ENCODE measurements at regions not wholly inside any gene's neighbourhood (a gene's known extent, or its start where the extent isn't known, plus 50 kb on each side); places are given as distances from the start of the nearest gene placed in this dataset.

DNA sequence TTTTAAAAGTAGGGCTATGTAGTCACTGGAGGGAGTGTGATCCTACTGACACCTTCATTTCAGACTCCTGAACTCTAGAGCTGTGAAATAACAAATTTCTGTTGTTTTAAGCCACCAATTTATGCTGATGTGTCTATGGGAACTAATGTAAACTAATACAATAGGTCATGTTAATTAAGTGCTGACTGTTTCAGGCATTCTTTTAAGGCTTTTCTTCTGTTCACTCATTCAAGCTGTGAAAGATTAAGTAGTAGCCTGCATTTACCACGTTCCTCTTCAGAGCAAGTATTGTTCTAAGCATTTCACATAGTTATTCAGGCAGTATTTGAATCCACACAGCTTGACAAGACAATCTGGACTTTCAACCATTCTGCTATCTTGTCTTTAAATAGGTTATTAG is 1135.0 kb downstream of the SLITRK1 start:
- no peak overlapping the region for H3K4me3 ChIP-seq
- no peaks in the 10 kb centered on the region for H3K9me3 ChIP-seq
- TF ChIP-seq POLR2AphosphoS5 (IDR thresholded peaks at IDR 0.05) (no peak), POLR2A (IDR thresholded peaks at IDR 0.05) (no peak)
- TF ChIP-seq, protein P1, sequence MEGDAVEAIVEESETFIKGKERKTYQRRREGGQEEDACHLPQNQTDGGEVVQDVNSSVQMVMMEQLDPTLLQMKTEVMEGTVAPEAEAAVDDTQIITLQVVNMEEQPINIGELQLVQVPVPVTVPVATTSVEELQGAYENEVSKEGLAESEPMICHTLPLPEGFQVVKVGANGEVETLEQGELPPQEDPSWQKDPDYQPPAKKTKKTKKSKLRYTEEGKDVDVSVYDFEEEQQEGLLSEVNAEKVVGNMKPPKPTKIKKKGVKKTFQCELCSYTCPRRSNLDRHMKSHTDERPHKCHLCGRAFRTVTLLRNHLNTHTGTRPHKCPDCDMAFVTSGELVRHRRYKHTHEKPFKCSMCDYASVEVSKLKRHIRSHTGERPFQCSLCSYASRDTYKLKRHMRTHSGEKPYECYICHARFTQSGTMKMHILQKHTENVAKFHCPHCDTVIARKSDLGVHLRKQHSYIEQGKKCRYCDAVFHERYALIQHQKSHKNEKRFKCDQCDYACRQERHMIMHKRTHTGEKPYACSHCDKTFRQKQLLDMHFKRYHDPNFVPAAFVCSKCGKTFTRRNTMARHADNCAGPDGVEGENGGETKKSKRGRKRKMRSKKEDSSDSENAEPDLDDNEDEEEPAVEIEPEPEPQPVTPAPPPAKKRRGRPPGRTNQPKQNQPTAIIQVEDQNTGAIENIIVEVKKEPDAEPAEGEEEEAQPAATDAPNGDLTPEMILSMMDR (IDR thresholded peaks at IDR 0.05) = no peak
- no peak overlapping the region for H3K27ac ChIP-seq
- 24% methylated on average over 1 of the region's 1 CpG for WGBS
- DNase-seq (ENCODE audit: low spot score) = no peak
- H3K36me3 ChIP-seq = no peaks in the 10 kb centered on the region
- intact Hi-C loops (cut with DNase I) = no loop called here
- no peaks in the 10 kb centered on the region for H3K27me3 ChIP-seq (replicated peaks; ENCODE audit: insufficient read depth)
- no peaks in the 10 kb centered on the region for H3K4me1 ChIP-seq (replicated peaks)

DNA sequence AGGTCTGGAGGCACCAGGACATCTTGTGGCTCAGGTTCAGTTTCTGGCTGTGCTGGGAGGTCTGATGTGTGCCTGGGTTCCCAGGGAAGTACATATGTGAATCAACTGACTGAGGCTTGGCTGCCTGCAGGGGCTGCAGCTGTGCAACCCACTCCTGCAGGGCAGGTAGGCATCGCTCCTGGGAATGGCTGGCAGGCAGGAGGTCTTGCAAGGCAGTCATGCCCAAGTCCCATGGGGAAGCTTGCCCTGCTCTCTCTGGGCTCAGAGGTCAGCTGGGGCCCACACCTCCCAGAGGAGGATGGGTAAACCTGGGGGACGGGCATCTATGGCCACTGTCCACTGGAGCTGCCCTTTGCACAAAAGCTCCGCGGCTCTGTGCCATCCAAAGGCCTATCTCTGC is 1141.8 kb downstream of the SLITRK1 start:
- no peak for DNase-seq (ENCODE audit: low spot score)
- Histone ChIP-seq H3K4me3 (no peak overlapping the region), H3K27ac (no peak overlapping the region), H3K4me1 (replicated peaks) (no peaks in the 10 kb centered on the region), H3K36me3 (no peaks in the 10 kb centered on the region), H3K27me3 (replicated peaks; ENCODE audit: insufficient read depth) (no peaks in the 10 kb centered on the region), H3K9me3 (no peaks in the 10 kb centered on the region)
- 100% methylated on average over 4 of the region's 4 CpGs for WGBS
- intact Hi-C loops (cut with DNase I) = no loop called here
- no peak for TF ChIP-seq POLR2AphosphoS5 (IDR thresholded peaks at IDR 0.05)
- TF ChIP-seq POLR2A (IDR thresholded peaks at IDR 0.05) = no peak
- TF ChIP-seq, protein P1 (IDR thresholded peaks at IDR 0.05) = no peak

DNA sequence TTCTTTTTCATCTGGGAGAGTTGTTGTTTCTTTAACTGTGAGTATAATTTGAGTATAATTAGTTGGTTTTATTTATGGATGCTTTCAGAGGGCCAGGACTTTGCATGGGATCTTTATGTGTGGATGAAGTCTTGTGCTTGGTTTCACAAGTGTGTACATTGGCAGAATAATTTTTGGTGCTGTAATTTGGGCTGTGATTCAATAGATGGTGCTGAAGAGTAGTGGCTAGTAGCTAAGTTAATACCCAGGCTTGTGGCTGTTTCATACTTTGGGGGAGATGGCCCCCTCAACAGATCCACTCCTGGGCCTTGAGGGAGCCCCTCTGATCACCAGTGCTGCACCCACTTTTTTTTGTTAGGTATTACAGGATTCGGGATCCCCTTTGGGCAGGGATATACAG is 1142.4 kb downstream of the SLITRK1 start:
- Histone ChIP-seq H3K9me3 (no peaks in the 10 kb centered on the region), H3K27me3 (replicated peaks; ENCODE audit: insufficient read depth) (no peaks in the 10 kb centered on the region), H3K36me3 (no peaks in the 10 kb centered on the region), H3K4me1 (replicated peaks) (no peaks in the 10 kb centered on the region), H3K27ac (no peak overlapping the region), H3K4me3 (no peak overlapping the region)
- TF ChIP-seq POLR2AphosphoS5 (IDR thresholded peaks at IDR 0.05) (no peak), POLR2A (IDR thresholded peaks at IDR 0.05) (no peak)
- TF ChIP-seq, protein P1 (IDR thresholded peaks at IDR 0.05) = no peak
- no peak for DNase-seq (ENCODE audit: low spot score)
- 92% methylated on average over 1 of the region's 1 CpG for WGBS
- intact Hi-C loops (cut with DNase I) = no loop called here

DNA sequence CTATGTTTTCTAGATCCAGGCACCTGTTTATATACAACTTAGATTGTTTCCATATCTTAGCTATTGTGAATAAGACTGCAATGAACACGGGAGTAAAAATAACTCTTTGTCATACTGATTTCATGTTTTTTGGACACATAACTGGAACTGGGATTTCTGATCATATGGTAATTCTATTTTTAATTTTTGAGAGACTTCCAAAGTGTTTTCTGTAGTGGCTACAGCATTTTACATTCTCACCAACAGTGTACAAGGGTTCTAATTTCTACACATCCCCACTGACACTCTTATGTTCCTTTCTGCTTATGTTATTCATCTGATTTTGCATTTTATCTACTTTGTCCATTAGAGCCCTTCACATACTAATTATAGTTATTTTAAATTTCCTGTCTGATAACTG is 1152.9 kb downstream of the SLITRK1 start:
- Histone ChIP-seq H3K27me3 (replicated peaks; ENCODE audit: insufficient read depth) (no peaks in the 10 kb centered on the region), H3K36me3 (no peaks in the 10 kb centered on the region), H3K4me3 (no peak overlapping the region), H3K27ac (no peak overlapping the region), H3K9me3 (no peaks in the 10 kb centered on the region), H3K4me1 (replicated peaks) (no peaks in the 10 kb centered on the region)
- TF ChIP-seq, protein P1 (IDR thresholded peaks at IDR 0.05) = no peak
- WGBS = 80% methylated on average over 1 of the region's 1 CpG
- intact Hi-C loops (cut with DNase I) = no loop called here
- DNase-seq (ENCODE audit: low spot score) = no peak

DNA sequence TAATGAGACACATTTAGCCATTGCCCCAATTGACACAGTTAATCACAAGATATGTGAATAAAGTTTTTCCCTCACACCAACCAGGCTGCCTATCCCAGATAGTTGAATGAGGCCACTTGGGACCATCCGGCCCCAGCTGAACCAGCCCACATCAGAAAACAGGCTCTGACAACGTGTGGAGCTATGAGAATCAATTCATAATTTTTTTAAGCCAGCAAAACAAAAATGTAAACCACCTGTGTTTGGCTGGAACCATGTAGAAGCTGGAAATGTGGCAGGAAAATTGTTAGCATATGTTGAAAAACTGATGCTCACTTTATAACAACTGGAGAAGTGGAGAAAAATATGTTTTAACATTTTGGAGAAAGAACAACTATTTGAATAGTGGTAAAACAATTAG is 1161.3 kb downstream of the SLITRK1 start:
- H3K9me3 ChIP-seq = no peaks in the 10 kb centered on the region
- no peak overlapping the region for H3K27ac ChIP-seq
- no peak for DNase-seq (ENCODE audit: low spot score)
- H3K27me3 ChIP-seq (replicated peaks; ENCODE audit: insufficient read depth) = no peaks in the 10 kb centered on the region
- H3K4me1 ChIP-seq (replicated peaks) = no peaks in the 10 kb centered on the region
- no peaks in the 10 kb centered on the region for H3K36me3 ChIP-seq
- no peak overlapping the region for H3K4me3 ChIP-seq
- intact Hi-C loops (cut with DNase I) = no loop called here
- TF ChIP-seq, protein P1 (IDR thresholded peaks at IDR 0.05) = no peak
- WGBS = 65% methylated on average over 2 of the region's 2 CpGs
